ENCODE measurements at regions not wholly inside any gene's neighbourhood (a gene's known extent, or its start where the extent isn't known, plus 50 kb on each side); places are given as distances from the start of the nearest gene placed in this dataset.
"Not testable (repeated sequence)": the region's sequence is repeated elsewhere in the genome, so short reads cannot be mapped to it uniquely, and the experiment has no call there.

GRCh38 chr9:22657713-22658112 lies 211.1 kb downstream of the DMRTA1 start (continued):
- TF ChIP-seq ZBTB11 (tag by site-specific recombination; conservative IDR thresholded peaks at IDR 0.05; ENCODE audit: low read depth) = no peak
- no peak for TF ChIP-seq ZNF423 (tag by site-specific recombination; IDR thresholded peaks at IDR 0.05)

- H3K36me3 ChIP-seq (ENCODE audit: control insufficient read depth in 2 of 2, insufficient read depth in 1 of 2, low read length in 2 of 2); H3K4me3 ChIP-seq (ENCODE audit: low read depth, low read length); H3K4me1 ChIP-seq (ENCODE audit: control insufficient read depth, insufficient read depth, low read length); H3K9me3 ChIP-seq (ENCODE audit: control insufficient read depth, insufficient read depth, low read depth, low read length); POLR2A ChIA-PET; H3K27ac ChIP-seq (ENCODE audit: extremely low read depth, low read depth, low read length): not testable (repeated sequence)
- CTCF ChIA-PET = interaction anchor here (0.7 kb wide), 1 partner anchor 91 kb away, joined by 4 read pairs; no protein-coding TSS in a partner anchor
Measured at GRCh38 chr9:22658484-22658883, 211.9 kb downstream of the DMRTA1 start.

- ChIA-PET POLR2A (no interaction called here), CTCF (no interaction called here)
- H3K27ac ChIP-seq (ENCODE audit: extremely low read depth, low read depth, low read length) = peak overlapping the region; percentile 22; the same call in 1 of the 2 replicates
- H3K9me3 ChIP-seq (ENCODE audit: control insufficient read depth, insufficient read depth, low read depth, low read length) = no peaks in the 10 kb centered on the region
- H3K4me1 ChIP-seq (ENCODE audit: control insufficient read depth, insufficient read depth, low read length) = peaks cover 7% of the 10 kb centered on the region; the same call in 1 of the 2 replicates
- peak overlapping the region; percentile 14; the same call in 1 of the 2 replicates for H3K4me3 ChIP-seq (ENCODE audit: low read depth, low read length)
- H3K36me3 ChIP-seq (ENCODE audit: control insufficient read depth in 2 of 2, insufficient read depth in 1 of 2, low read length in 2 of 2) = no peaks in the 10 kb centered on the region
- TF ChIP-seq ZBTB49 (tag by site-specific recombination; IDR thresholded peaks at IDR 0.05; ENCODE audit: low read depth) (no peak), KLF1 (tag by site-specific recombination; IDR thresholded peaks at IDR 0.05) (no peak), PRDM1 (tag by site-specific recombination; IDR thresholded peaks at IDR 0.05) (no peak), ZNF660 (tag by site-specific recombination; IDR thresholded peaks at IDR 0.05) (no peak), ZNF791 (tag by site-specific recombination; IDR thresholded peaks at IDR 0.05) (no peak), ZNF146 (tag by site-specific recombination; IDR thresholded peaks at IDR 0.05) (no peak), IKZF3 (tag by site-specific recombination; IDR thresholded peaks at IDR 0.05) (no peak), ZNF148 (tag by site-specific recombination; IDR thresholded peaks at IDR 0.05; ENCODE audit: borderline replicate concordance) (no peak), ZNF221 (tag by site-specific recombination; IDR thresholded peaks at IDR 0.05; ENCODE audit: borderline replicate concordance) (no peak), ZNF362 (tag by site-specific recombination; IDR thresholded peaks at IDR 0.05) (no peak), ZNF530 (tag by site-specific recombination; IDR thresholded peaks at IDR 0.05; ENCODE audit: low read depth) (no peak), ZNF2 (tag by site-specific recombination; IDR thresholded peaks at IDR 0.05) (no peak), ZNF639 (tag by site-specific recombination; IDR thresholded peaks at IDR 0.05) (no peak), ZNF701 (tag by site-specific recombination; IDR thresholded peaks at IDR 0.05) (no peak), HOXA7 (CRISPR knock-in tag; IDR thresholded peaks at IDR 0.05; ENCODE audit: borderline replicate concordance) (no peak)
Measured at GRCh38 chr9:22682536-22682935, 235.9 kb downstream of the DMRTA1 start.
